ENCODE measurements at regions not wholly inside any gene's neighbourhood (a gene's known extent, or its start where the extent isn't known, plus 50 kb on each side); places are given as distances from the start of the nearest gene placed in this dataset.

DNA sequence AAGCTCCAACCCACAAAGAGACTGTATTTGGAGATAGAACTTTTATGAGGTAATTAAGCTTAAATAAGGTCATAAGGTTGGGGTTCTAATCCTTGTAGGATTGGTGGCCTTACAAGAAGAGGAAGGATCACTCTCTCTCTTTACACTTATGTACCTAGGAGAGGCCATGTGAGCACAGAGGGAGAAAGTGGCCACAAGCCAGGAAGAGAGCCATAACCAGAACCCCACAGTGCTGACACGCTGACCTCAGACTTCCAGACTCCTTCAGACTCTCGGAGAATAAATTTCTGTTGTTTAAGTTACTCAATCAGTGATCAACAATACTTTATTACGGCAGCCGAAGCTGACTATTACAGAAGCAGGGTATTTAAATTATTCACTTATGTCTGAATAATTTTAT lies 430.5 kb upstream of the EPHA7 start:
- no peak overlapping the region for H3K27ac ChIP-seq (ENCODE audit: extremely low read length, insufficient read depth, low read length)
- no peak overlapping the region for H2AFZ ChIP-seq (ENCODE audit: low read length)
- H3K27me3 ChIP-seq (ENCODE audit: control insufficient read depth in 1 of 2, insufficient read depth in 2 of 2, low read length in 2 of 2): no peaks in the 10 kb centered on the region
- in situ Hi-C loops (cut with HindIII; ENCODE audit: extremely low pct_ligation_motif_present, low pct_unique_long_range_greater_than_20kb): no loop called here
- H3K4me3 ChIP-seq (replicated peaks in 1 of 3; ENCODE audit: insufficient read depth in 1 of 3, low read depth in 2 of 3, low read length in 3 of 3): no peak overlapping the region
- H3K4me1 ChIP-seq (ENCODE audit: insufficient read depth, low read length): no peaks in the 10 kb centered on the region
- intact Hi-C loops (cut with micrococcal nuclease; ENCODE audit: unreplicated experiment): no loop called here
- H3K4me2 ChIP-seq (ENCODE audit: low read depth, low read length): no peak overlapping the region
- WGBS (ENCODE audit: low lambda C conversion rate): 1% methylated on average over 4 of the region's 4 CpGs
- DNase-seq (ENCODE audit: low spot score): no peak
- FAIRE-seq: no peak
- no peaks in the 10 kb centered on the region for H3K79me2 ChIP-seq (ENCODE audit: insufficient read depth, low read length)
- CTCF ChIA-PET (ENCODE audit: low intra/inter-chr PET ratio, low total read pairs): no interaction called here
- BruUV-seq (replicated peaks): no TSS peak
- H4K20me1 ChIP-seq (ENCODE audit: insufficient read depth, low read length): no peaks in the 10 kb centered on the region
- no peak for ATAC-seq
- H3K9ac ChIP-seq (ENCODE audit: insufficient read depth, low read depth, low read length): no peak overlapping the region
- POLR2A ChIA-PET: no interaction called here
- no peaks in the 10 kb centered on the region for H3K9me3 ChIP-seq (ENCODE audit: low read length)
- no peaks in the 10 kb centered on the region for H3K36me3 ChIP-seq (replicated peaks in 1 of 2; ENCODE audit: control insufficient read depth in 1 of 2, insufficient read depth in 2 of 2, low read length in 2 of 2)
- no peak for TF ChIP-seq ARID2 (CRISPR knock-in tag; IDR thresholded peaks at IDR 0.05; ENCODE audit: borderline replicate concordance)
- TF ChIP-seq, protein P1, sequence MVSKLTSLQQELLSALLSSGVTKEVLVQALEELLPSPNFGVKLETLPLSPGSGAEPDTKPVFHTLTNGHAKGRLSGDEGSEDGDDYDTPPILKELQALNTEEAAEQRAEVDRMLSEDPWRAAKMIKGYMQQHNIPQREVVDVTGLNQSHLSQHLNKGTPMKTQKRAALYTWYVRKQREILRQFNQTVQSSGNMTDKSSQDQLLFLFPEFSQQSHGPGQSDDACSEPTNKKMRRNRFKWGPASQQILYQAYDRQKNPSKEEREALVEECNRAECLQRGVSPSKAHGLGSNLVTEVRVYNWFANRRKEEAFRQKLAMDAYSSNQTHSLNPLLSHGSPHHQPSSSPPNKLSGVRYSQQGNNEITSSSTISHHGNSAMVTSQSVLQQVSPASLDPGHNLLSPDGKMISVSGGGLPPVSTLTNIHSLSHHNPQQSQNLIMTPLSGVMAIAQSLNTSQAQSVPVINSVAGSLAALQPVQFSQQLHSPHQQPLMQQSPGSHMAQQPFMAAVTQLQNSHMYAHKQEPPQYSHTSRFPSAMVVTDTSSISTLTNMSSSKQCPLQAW (CRISPR knock-in tag; IDR thresholded peaks at IDR 0.05): no peak
- no peak for TF ChIP-seq HDAC1 (CRISPR knock-in tag; IDR thresholded peaks at IDR 0.05)
- no peak for TF ChIP-seq ZSCAN25 (CRISPR knock-in tag; IDR thresholded peaks at IDR 0.05)
- no peak for TF ChIP-seq NCOR1 (IDR thresholded peaks at IDR 0.05; ENCODE audit: borderline replicate concordance, low read length)
- no peak for TF ChIP-seq CREM (IDR thresholded peaks at IDR 0.05)
- no peak for TF ChIP-seq CREM (CRISPR knock-in tag; IDR thresholded peaks at IDR 0.05)
- no peak for TF ChIP-seq POLR2G (IDR thresholded peaks at IDR 0.05; ENCODE audit: low read depth, low read length)
- no peak for TF ChIP-seq XRCC5 (optimal IDR thresholded peaks at IDR 0.05; ENCODE audit: low read length)
- TF ChIP-seq ZFP1 (CRISPR knock-in tag; IDR thresholded peaks at IDR 0.05): no peak
- no peak for TF ChIP-seq ZNF546 (CRISPR knock-in tag; conservative IDR thresholded peaks at IDR 0.05)
- no peak for TF ChIP-seq MIER3 (CRISPR knock-in tag; IDR thresholded peaks at IDR 0.05; ENCODE audit: borderline replicate concordance)
- TF ChIP-seq MED13 (CRISPR knock-in tag; IDR thresholded peaks at IDR 0.05): no peak
- no peak for TF ChIP-seq ZNF451 (CRISPR knock-in tag; IDR thresholded peaks at IDR 0.05)
- TF ChIP-seq, protein P2, sequence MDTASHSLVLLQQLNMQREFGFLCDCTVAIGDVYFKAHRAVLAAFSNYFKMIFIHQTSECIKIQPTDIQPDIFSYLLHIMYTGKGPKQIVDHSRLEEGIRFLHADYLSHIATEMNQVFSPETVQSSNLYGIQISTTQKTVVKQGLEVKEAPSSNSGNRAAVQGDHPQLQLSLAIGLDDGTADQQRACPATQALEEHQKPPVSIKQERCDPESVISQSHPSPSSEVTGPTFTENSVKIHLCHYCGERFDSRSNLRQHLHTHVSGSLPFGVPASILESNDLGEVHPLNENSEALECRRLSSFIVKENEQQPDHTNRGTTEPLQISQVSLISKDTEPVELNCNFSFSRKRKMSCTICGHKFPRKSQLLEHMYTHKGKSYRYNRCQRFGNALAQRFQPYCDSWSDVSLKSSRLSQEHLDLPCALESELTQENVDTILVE (CRISPR knock-in tag; IDR thresholded peaks at IDR 0.05): no peak
- TF ChIP-seq, protein P3, sequence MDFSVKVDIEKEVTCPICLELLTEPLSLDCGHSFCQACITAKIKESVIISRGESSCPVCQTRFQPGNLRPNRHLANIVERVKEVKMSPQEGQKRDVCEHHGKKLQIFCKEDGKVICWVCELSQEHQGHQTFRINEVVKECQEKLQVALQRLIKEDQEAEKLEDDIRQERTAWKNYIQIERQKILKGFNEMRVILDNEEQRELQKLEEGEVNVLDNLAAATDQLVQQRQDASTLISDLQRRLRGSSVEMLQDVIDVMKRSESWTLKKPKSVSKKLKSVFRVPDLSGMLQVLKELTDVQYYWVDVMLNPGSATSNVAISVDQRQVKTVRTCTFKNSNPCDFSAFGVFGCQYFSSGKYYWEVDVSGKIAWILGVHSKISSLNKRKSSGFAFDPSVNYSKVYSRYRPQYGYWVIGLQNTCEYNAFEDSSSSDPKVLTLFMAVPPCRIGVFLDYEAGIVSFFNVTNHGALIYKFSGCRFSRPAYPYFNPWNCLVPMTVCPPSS (IDR thresholded peaks at IDR 0.05): no peak

All from HepG2 (cell line).